ENCODE measurements at regions not wholly inside any gene's neighbourhood (a gene's known extent, or its start where the extent isn't known, plus 50 kb on each side); places are given as distances from the start of the nearest gene placed in this dataset.

DNA sequence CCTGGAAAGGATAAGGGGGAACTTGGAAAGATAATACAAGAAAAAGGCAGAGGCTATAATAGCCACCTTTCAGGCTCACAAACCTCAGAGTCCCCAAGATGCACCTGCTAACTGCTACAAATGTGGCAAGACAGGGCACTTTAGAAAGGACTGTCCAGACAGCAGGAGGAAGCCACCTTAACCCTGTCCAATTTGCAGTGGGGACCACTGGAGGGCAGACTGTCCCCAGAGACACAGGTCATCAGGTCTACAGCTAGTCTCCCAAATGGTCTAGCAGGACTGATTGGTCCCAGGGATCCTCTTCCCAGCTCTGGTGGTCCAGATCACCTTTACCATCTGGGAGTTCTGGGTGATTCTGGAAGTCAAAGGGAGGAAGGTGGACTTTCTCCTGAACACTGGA is 882.5 kb upstream of the GBE1 start:
- TF ChIP-seq, protein P1, sequence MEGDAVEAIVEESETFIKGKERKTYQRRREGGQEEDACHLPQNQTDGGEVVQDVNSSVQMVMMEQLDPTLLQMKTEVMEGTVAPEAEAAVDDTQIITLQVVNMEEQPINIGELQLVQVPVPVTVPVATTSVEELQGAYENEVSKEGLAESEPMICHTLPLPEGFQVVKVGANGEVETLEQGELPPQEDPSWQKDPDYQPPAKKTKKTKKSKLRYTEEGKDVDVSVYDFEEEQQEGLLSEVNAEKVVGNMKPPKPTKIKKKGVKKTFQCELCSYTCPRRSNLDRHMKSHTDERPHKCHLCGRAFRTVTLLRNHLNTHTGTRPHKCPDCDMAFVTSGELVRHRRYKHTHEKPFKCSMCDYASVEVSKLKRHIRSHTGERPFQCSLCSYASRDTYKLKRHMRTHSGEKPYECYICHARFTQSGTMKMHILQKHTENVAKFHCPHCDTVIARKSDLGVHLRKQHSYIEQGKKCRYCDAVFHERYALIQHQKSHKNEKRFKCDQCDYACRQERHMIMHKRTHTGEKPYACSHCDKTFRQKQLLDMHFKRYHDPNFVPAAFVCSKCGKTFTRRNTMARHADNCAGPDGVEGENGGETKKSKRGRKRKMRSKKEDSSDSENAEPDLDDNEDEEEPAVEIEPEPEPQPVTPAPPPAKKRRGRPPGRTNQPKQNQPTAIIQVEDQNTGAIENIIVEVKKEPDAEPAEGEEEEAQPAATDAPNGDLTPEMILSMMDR (conservative IDR thresholded peaks at IDR 0.05; ENCODE audit: low read depth in 2 of 2), result peak; percentile 38 to 76
- TF ChIP-seq POLR2AphosphoS5 (IDR thresholded peaks at IDR 0.05; ENCODE audit: low read depth) (no peak), EZH2phosphoT487 (IDR thresholded peaks at IDR 0.05; ENCODE audit: unreplicated experiment) (no peak), ZNF331 (CRISPR knock-in tag; IDR thresholded peaks at IDR 0.05; ENCODE audit: low read depth) (no peak), NANOG (IDR thresholded peaks at IDR 0.05; ENCODE audit: borderline replicate concordance) (no peak), STAT1 (IDR thresholded peaks at IDR 0.05; ENCODE audit: unreplicated experiment) (no peak), EZH2 (IDR thresholded peaks at IDR 0.05; ENCODE audit: low read depth, unreplicated experiment) (no peak), ZNF114 (CRISPR knock-in tag; IDR thresholded peaks at IDR 0.05) (no peak), CREB1 (CRISPR knock-in tag; IDR thresholded peaks at IDR 0.05; ENCODE audit: low read depth) (no peak), JUNB (IDR thresholded peaks at IDR 0.05; ENCODE audit: unreplicated experiment) (no peak)
- TF ChIP-seq, protein P2, sequence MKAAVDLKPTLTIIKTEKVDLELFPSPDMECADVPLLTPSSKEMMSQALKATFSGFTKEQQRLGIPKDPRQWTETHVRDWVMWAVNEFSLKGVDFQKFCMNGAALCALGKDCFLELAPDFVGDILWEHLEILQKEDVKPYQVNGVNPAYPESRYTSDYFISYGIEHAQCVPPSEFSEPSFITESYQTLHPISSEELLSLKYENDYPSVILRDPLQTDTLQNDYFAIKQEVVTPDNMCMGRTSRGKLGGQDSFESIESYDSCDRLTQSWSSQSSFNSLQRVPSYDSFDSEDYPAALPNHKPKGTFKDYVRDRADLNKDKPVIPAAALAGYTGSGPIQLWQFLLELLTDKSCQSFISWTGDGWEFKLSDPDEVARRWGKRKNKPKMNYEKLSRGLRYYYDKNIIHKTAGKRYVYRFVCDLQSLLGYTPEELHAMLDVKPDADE (IDR thresholded peaks at IDR 0.05), result no peak
- TF ChIP-seq, protein P3, sequence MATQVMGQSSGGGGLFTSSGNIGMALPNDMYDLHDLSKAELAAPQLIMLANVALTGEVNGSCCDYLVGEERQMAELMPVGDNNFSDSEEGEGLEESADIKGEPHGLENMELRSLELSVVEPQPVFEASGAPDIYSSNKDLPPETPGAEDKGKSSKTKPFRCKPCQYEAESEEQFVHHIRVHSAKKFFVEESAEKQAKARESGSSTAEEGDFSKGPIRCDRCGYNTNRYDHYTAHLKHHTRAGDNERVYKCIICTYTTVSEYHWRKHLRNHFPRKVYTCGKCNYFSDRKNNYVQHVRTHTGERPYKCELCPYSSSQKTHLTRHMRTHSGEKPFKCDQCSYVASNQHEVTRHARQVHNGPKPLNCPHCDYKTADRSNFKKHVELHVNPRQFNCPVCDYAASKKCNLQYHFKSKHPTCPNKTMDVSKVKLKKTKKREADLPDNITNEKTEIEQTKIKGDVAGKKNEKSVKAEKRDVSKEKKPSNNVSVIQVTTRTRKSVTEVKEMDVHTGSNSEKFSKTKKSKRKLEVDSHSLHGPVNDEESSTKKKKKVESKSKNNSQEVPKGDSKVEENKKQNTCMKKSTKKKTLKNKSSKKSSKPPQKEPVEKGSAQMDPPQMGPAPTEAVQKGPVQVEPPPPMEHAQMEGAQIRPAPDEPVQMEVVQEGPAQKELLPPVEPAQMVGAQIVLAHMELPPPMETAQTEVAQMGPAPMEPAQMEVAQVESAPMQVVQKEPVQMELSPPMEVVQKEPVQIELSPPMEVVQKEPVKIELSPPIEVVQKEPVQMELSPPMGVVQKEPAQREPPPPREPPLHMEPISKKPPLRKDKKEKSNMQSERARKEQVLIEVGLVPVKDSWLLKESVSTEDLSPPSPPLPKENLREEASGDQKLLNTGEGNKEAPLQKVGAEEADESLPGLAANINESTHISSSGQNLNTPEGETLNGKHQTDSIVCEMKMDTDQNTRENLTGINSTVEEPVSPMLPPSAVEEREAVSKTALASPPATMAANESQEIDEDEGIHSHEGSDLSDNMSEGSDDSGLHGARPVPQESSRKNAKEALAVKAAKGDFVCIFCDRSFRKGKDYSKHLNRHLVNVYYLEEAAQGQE (IDR thresholded peaks at IDR 0.05; ENCODE audit: unreplicated experiment), result no peak
